ENCODE measurements at regions not wholly inside any gene's neighbourhood (a gene's known extent, or its start where the extent isn't known, plus 50 kb on each side); places are given as distances from the start of the nearest gene placed in this dataset.

DNA sequence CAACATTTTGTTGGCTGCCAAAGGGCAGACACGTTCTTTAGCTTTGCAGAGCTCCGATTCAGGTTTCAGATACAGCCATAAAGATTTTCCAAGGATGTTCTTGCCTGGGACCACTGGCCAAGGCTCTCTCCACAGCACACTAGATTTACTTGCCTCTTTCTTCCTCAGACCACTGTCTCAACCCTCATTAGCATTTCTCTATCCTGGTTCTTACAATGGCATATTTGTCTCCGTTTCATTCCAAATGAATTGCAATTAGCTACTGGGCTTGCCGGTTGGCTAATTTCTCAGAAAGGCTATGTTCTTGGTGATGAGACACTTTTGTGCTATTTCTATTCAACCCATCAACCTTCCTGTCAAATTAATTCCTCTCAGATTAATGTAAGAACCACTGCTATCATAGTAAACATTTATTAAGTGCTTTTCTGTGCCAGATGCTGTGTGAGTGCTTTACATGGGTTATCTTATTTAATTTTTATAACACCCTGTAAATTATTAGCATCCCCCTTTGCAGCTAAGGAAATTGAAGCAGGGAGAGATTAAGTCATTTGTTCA lies 118.4 kb upstream of the NR3C1 start:
- TF ChIP-seq, protein P1, sequence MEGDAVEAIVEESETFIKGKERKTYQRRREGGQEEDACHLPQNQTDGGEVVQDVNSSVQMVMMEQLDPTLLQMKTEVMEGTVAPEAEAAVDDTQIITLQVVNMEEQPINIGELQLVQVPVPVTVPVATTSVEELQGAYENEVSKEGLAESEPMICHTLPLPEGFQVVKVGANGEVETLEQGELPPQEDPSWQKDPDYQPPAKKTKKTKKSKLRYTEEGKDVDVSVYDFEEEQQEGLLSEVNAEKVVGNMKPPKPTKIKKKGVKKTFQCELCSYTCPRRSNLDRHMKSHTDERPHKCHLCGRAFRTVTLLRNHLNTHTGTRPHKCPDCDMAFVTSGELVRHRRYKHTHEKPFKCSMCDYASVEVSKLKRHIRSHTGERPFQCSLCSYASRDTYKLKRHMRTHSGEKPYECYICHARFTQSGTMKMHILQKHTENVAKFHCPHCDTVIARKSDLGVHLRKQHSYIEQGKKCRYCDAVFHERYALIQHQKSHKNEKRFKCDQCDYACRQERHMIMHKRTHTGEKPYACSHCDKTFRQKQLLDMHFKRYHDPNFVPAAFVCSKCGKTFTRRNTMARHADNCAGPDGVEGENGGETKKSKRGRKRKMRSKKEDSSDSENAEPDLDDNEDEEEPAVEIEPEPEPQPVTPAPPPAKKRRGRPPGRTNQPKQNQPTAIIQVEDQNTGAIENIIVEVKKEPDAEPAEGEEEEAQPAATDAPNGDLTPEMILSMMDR (IDR thresholded peaks at IDR 0.05): no peak
- TF ChIP-seq TCF7L2 (IDR thresholded peaks at IDR 0.05; ENCODE audit: low read depth, low read length) (no peak), POLR2AphosphoS5 (IDR thresholded peaks at IDR 0.05; ENCODE audit: low read depth, low read length) (no peak)
